Peyer's patch (tissue), 4 donors: ENCODE measurements at regions not wholly inside any gene's neighbourhood (a gene's known extent, or its start where the extent isn't known, plus 50 kb on each side); places are given as distances from the start of the nearest gene placed in this dataset.
"Not testable (repeated sequence)": the region's sequence is repeated elsewhere in the genome, so short reads cannot be mapped to it uniquely, and the experiment has no call there.

Experiments used
- DNase-seq, 3 donors: peaks; one replicate each; pipeline ENCODE4 v3.0.0-alpha.2; 2017 to 2019
- H3K27ac ChIP-seq, 4 donors: fragments of 200-600 bp; sonication (generic); one replicate each; pipeline ENCODE4 v1.5.1; 2016 to 2019
- H3K27me3 ChIP-seq, 2 donors: fragments of 200-600 bp; sonication (generic); one replicate each; pipeline ENCODE4 v1.5.1; 2019
- H3K36me3 ChIP-seq, 3 donors: fragments of 200-600 bp; sonication (generic); one replicate each; pipeline ENCODE4 v1.5.1; 2016 to 2019
- H3K4me1 ChIP-seq, 4 donors: fragments of 200-600 bp; sonication (generic); one replicate each; pipeline ENCODE4 v1.5.1; 2016 to 2019
- H3K4me3 ChIP-seq, 4 donors: fragments of 200-600 bp; sonication (generic); 1 replicate in 3 of 4; 2 replicates in 1 of 4; pipeline ENCODE4 v1.5.1; 2016 to 2019; ENCODE audit warnings: mild to moderate bottlenecking in 1 of 4
- H3K9me3 ChIP-seq, 4 donors: fragments of 200-600 bp; sonication (generic); one replicate each; pipeline ENCODE4 v1.5.1; 2016 to 2019; ENCODE audit warnings: mild to moderate bottlenecking in 1 of 4
- CTCF ChIP-seq, 6 experiments: fragments of 450-650 bp in 4 of 6; fragments of 200-600 bp in 2 of 6; sonication (generic) in 1 of 6; IDR thresholded peaks; one replicate each; pipeline ENCODE4 v1.5.1; 2017 to 2019; ENCODE audit warnings: antibody characterized with exemption in 6 of 6, mild to moderate bottlenecking in 3 of 6, moderate library complexity in 1 of 6
- POLR2A ChIP-seq, 2 donors: fragments of 450-650 bp; IDR thresholded peaks; one replicate each; pipeline ENCODE4 v1.5.1; 2017; ENCODE audit warnings: antibody characterized with exemption in 2 of 2, mild to moderate bottlenecking in 2 of 2, moderate library complexity in 2 of 2

DNA sequence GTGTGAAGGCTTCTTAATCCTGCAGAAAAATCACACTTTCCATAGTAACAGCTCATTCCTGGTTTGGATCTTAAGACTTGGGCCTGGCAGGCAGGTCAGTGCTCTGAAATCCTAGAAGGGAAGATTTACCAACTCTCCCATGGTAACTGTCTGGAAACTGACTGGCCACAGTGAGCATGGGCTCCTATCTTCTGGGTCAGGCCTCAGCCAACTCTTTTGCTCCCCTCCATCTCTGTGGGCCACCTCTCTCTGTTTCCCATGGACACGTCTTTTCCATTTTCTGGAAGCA, 86.7 kb downstream of the ACAA2 start:
- Histone ChIP-seq H3K36me3 (no peaks in the 10 kb centered on the region), H3K4me1 (peaks cover 0 to 34% (median 0%) of the 10 kb centered on the region in 4 donors), H3K9me3 (no peaks in the 10 kb centered on the region), H3K4me3 (no peak overlapping the region), H3K27me3 (no peaks in the 10 kb centered on the region), H3K27ac (peak overlapping the region in 1 of 4 donors; percentile 6)
- TF ChIP-seq CTCF (IDR thresholded peaks at IDR 0.05), result no peak
- TF ChIP-seq POLR2A (IDR thresholded peaks at IDR 0.05), result no peak
- no peak for DNase-seq

DNA sequence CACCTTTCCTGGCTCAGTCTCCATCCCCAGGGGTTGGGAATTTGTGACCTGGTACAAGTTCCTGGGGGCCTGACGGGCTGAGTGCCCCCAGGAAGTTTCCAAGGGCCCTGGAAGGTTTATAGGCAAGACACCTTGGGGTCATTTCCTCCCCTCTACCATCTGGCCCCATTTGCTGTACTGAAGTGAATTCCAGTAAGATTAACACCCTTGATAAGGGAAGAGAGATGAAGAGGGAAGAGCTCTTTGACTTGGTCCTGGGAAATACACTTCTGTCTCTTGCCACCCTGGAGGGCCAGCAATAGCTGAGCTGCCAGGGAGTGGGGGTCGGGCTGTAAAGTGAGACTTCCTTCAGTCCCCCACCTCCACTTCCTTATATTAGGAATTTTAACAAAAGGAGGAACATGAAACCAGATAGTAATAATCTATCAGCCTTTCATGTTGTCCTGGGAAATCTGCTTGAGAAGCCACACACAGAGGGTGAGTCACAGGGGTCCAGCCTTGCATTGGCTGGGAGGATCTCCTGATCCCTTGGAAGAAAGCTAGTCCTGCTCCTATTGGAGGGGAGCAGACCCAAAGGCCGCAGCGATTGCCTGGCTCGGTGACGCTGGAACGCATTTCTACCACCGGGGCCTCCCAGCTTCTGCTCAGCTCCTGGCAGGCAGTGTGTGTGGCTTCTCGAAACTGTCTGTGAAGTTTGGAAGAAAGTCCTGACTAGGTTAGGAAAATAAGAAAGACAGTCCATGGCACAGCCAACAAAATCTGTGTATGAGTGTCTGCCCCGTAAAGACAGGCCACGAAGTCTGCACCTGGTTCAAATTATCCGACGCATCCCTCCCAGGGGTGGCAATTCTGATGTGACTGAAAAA, 87.3 kb downstream of the ACAA2 start:
- Histone ChIP-seq H3K27ac (peak overlapping the region in 1 of 4 donors; percentile 6), H3K9me3 (no peaks in the 10 kb centered on the region), H3K4me3 (no peak overlapping the region), H3K36me3 (no peaks in the 10 kb centered on the region), H3K4me1 (peaks cover 0 to 31% (median 0%) of the 10 kb centered on the region in 4 donors), H3K27me3 (no peaks in the 10 kb centered on the region)
- peak in 2 of 3 donors; percentile 17 to 62 for DNase-seq
- TF ChIP-seq POLR2A (IDR thresholded peaks at IDR 0.05) (no peak), CTCF (IDR thresholded peaks at IDR 0.05) (no peak)

- TF ChIP-seq POLR2A (IDR thresholded peaks at IDR 0.05) (no peak), CTCF (IDR thresholded peaks at IDR 0.05) (no peak)
- Histone ChIP-seq H3K4me1 (peaks cover 0 to 19% (median 0%) of the 10 kb centered on the region in 4 donors), H3K4me3 (no peak overlapping the region), H3K36me3 (no peaks in the 10 kb centered on the region), H3K9me3 (no peaks in the 10 kb centered on the region), H3K27me3 (no peaks in the 10 kb centered on the region), H3K27ac (peak overlapping the region in 2 of 4 donors; percentile 6 to 16)
- DNase-seq, result no peak
Measured at GRCh38 chr18:49723648-49724180, 89.6 kb downstream of the ACAA2 start.

DNA sequence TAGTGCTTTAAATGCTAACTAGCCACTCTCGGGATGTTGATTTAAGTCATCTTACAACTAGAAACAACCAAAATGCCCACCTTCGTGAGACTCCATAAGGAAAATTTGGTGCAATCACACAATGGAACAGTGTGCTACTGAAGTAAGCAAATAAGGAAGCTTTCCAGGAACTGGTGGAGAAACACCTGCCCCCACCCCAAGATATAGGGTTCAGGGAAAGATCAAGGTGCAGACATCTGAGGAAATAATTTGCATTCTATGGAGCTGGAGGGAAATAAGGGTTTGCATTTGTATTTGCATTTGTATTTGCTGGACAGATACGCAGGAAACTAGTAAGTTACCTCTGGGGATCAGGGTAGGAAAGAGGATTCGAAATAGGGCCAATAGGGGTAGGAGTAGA, 90.9 kb downstream of the ACAA2 start:
- H3K36me3 ChIP-seq, result no peaks in the 10 kb centered on the region
- peaks cover 0 to 19% (median 0%) of the 10 kb centered on the region in 4 donors for H3K4me1 ChIP-seq
- TF ChIP-seq POLR2A (IDR thresholded peaks at IDR 0.05), result no peak
- H3K9me3 ChIP-seq, result no peaks in the 10 kb centered on the region
- DNase-seq, result no peak
- no peak overlapping the region for H3K4me3 ChIP-seq
- peak overlapping the region in 1 of 4 donors; percentile 6 for H3K27ac ChIP-seq
- H3K27me3 ChIP-seq, result no peaks in the 10 kb centered on the region

DNA sequence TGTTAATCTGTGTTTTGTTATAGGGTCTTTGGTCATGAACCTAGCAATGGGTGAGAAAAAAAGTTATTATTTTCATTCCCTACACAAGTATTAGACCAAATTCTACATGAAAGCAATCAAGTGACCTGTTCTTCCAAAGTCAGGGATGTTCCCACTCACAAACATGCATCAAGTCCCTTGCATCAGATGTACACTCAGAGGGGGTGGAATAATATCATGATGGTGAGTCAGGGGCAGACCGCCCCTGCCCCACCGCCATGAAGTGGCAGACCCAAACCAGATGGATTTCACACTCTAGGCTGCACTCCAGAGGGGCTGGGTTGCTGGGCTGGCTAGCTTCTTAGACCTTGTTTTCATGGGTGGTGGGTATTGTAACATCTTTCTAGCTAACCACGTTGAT, 91.4 kb downstream of the ACAA2 start:
- Histone ChIP-seq H3K36me3 (no peaks in the 10 kb centered on the region), H3K27me3 (no peaks in the 10 kb centered on the region), H3K9me3 (no peaks in the 10 kb centered on the region), H3K27ac (no peak overlapping the region), H3K4me1 (peaks cover 0 to 19% (median 0%) of the 10 kb centered on the region in 4 donors), H3K4me3 (no peak overlapping the region)
- TF ChIP-seq CTCF (IDR thresholded peaks at IDR 0.05) (no peak), POLR2A (IDR thresholded peaks at IDR 0.05) (no peak)
- no peak for DNase-seq

GRCh38 chr18:49720944-49721343, 92.4 kb downstream of the ACAA2 start:
- peaks cover 0 to 19% (median 0%) of the 10 kb centered on the region in 4 donors for H3K4me1 ChIP-seq
- not testable (repeated sequence) for H3K9me3 ChIP-seq

More at GRCh38 chr18:49720944-49721343, 92.4 kb downstream of the ACAA2 start:
- not testable (repeated sequence) for H3K27me3 ChIP-seq, H3K4me3 ChIP-seq, DNase-seq, H3K27ac ChIP-seq, H3K36me3 ChIP-seq
